ENCODE measurements at regions not wholly inside any gene's neighbourhood (a gene's known extent, or its start where the extent isn't known, plus 50 kb on each side); places are given as distances from the start of the nearest gene placed in this dataset.

GRCh38 chr1:29835874-29836273 is 599.6 kb downstream of the PTPRU start:
- H3K4me3 Mint-ChIP-seq = no peak overlapping the region
- DNase-seq = no peak
- H3K36me3 Mint-ChIP-seq = no peaks in the 10 kb centered on the region
- H3K9me3 Mint-ChIP-seq = no peaks in the 10 kb centered on the region
- no peak overlapping the region for H3K27ac Mint-ChIP-seq
- H3K4me1 Mint-ChIP-seq = no peaks in the 10 kb centered on the region
- H3K27me3 Mint-ChIP-seq (ENCODE audit: low read depth in 3 of 3) = peaks cover 0 to 8% (median 2%) of the 10 kb centered on the region in 3 donors

DNA sequence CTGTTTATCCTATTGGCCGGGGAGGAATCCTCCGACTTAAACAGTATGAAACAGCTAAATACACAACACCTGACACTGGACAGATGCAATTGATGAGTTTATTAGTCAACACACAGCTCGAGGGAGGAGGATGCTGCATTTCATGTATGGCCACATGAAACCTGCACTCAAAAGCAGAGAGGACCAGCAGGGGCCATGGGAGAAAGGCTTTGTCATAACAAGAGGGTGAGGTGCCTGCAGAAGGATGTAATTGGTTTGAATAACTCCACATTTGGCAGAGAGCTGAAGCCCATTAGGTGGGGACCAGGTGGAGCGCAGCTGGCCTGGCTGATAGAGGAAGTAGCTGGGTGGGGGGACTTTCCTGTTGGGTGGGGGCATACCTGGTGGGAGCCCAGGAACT is 599.1 kb downstream of the PTPRU start:
- DNase-seq = no peak
- no peaks in the 10 kb centered on the region for H3K36me3 Mint-ChIP-seq
- H3K4me3 Mint-ChIP-seq = no peak overlapping the region
- peaks cover 0 to 5% (median 2%) of the 10 kb centered on the region in 3 donors for H3K27me3 Mint-ChIP-seq (ENCODE audit: low read depth in 3 of 3)
- H3K27ac Mint-ChIP-seq = no peak overlapping the region
- no peaks in the 10 kb centered on the region for H3K4me1 Mint-ChIP-seq
- no peaks in the 10 kb centered on the region for H3K9me3 Mint-ChIP-seq

DNA sequence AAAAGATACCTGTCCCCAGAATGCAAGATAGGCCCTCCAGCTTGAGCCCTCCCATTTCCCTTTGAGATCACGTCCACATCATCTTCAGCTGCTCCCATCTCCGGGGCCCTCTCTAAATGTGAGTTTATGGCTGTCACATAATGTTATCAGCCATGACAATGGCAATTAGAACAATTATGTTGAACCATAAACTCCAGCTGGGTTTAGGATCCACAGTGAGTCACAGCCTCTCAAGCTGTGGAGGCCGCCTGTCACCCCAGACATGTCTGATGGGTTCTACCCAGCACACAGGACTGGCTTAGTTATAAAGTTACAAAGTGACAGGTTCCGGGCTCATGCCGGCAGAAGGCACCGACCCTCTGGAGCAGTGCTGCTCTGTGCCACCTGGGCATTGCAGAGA is 597.3 kb downstream of the PTPRU start:
- Mint-ChIP-seq H3K27me3 (ENCODE audit: low read depth in 3 of 3) (peaks cover 0 to 4% (median 3%) of the 10 kb centered on the region in 3 donors), H3K36me3 (no peaks in the 10 kb centered on the region), H3K4me1 (no peaks in the 10 kb centered on the region), H3K9me3 (no peaks in the 10 kb centered on the region), H3K27ac (no peak overlapping the region), H3K4me3 (no peak overlapping the region)
- DNase-seq = no peak

DNA sequence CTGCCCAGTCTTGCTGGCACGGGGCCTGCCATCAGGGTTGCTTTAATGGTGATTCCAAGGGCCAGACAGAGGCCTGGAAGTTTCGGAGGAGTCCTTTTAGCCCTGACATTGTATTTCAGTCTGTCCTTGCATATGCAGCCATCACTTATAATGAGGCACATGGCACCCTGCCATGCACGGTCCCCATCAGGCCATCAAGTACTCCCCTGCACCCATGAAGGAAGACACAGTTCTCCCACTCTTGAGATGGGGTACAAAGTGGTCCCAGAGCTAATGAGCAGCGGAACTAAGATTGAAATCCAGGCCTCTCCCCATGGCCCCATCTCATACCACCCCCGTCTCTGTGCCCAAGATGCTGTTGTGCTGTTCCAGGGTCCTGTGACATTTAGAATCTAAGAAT is 596.6 kb downstream of the PTPRU start:
- no peaks in the 10 kb centered on the region for H3K36me3 Mint-ChIP-seq
- H3K27ac Mint-ChIP-seq = no peak overlapping the region
- H3K9me3 Mint-ChIP-seq = no peaks in the 10 kb centered on the region
- H3K27me3 Mint-ChIP-seq (ENCODE audit: low read depth in 3 of 3) = peaks cover 0 to 4% (median 3%) of the 10 kb centered on the region in 3 donors
- H3K4me1 Mint-ChIP-seq = no peaks in the 10 kb centered on the region
- H3K4me3 Mint-ChIP-seq = no peak overlapping the region
- no peak for DNase-seq

DNA sequence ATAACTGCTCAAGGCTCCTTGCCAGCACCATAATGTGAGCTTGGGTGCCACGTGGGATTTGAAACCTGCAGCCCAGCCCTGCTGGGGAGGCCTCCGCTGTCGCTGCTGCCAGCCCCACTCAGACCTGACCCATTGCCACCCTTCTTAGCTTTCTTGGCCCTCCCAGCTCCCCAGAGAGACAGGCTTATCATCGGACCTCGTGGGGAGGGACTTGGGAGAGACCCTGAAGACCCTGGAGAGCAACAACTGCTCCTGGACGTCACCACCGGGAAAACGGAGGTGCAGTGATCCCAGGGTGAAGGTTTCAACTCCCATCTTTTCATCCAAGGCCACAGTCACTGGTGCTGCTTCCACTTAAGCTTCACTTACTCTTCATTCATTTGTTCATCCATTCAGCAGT is 596.1 kb downstream of the PTPRU start:
- Mint-ChIP-seq H3K27me3 (ENCODE audit: low read depth in 3 of 3) (peaks cover 1 to 4% (median 3%) of the 10 kb centered on the region in 3 donors), H3K4me1 (no peaks in the 10 kb centered on the region), H3K4me3 (no peak overlapping the region), H3K27ac (no peak overlapping the region), H3K9me3 (no peaks in the 10 kb centered on the region), H3K36me3 (no peaks in the 10 kb centered on the region)
- no peak for DNase-seq

DNA sequence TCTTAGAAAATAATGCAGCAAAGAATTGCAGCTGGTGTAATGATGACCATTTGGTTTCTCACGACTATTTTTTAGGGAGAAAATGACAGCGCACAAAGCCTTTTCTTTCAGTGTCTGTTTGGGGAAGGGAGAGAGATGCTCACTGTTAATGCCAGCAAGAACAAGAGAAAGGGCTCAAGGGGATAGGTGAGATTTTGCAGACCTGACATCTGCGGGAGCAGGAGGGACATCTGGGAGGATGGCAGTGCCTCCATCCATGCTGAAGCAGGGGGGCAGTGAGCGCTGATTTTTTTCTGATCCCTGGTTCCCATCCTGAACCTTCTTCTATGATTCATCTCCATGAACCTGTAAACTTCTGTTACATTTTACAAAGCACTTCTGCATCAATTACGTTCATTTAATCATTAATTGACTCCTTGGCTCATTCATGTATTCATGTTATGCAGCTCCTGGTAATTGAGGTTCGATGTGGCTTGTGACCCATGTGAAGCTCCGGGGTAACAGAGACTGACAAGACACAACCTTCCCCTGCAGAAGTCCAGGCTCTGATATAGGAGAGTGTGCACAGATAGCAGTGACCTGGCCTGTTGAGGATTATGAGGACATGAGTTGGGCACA is 595.3 kb downstream of the PTPRU start:
- Mint-ChIP-seq H3K27me3 (ENCODE audit: low read depth in 3 of 3) (peaks cover 1 to 3% (median 1%) of the 10 kb centered on the region in 3 donors), H3K27ac (no peak overlapping the region), H3K36me3 (no peaks in the 10 kb centered on the region), H3K9me3 (no peaks in the 10 kb centered on the region), H3K4me1 (no peaks in the 10 kb centered on the region), H3K4me3 (no peak overlapping the region)
- no peak for DNase-seq

GRCh38 chr1:29830916-29831315 is 594.6 kb downstream of the PTPRU start:
- Mint-ChIP-seq H3K4me3 (no peak overlapping the region), H3K4me1 (no peaks in the 10 kb centered on the region), H3K9me3 (no peaks in the 10 kb centered on the region), H3K27ac (no peak overlapping the region), H3K36me3 (no peaks in the 10 kb centered on the region), H3K27me3 (ENCODE audit: low read depth in 3 of 3) (peaks cover 1 to 3% (median 1%) of the 10 kb centered on the region in 3 donors)
- DNase-seq = no peak

GRCh38 chr1:29830383-29830782 is 594.1 kb downstream of the PTPRU start:
- Mint-ChIP-seq H3K4me1 (no peaks in the 10 kb centered on the region), H3K4me3 (no peak overlapping the region), H3K9me3 (no peaks in the 10 kb centered on the region), H3K27ac (no peak overlapping the region), H3K36me3 (no peaks in the 10 kb centered on the region), H3K27me3 (ENCODE audit: low read depth in 3 of 3) (peaks cover 1 to 3% (median 1%) of the 10 kb centered on the region in 3 donors)
- no peak for DNase-seq

- no peaks in the 10 kb centered on the region for H3K4me1 Mint-ChIP-seq
- H3K27ac Mint-ChIP-seq = no peak overlapping the region
- H3K4me3 Mint-ChIP-seq = no peak overlapping the region
- H3K36me3 Mint-ChIP-seq = no peaks in the 10 kb centered on the region
- no peaks in the 10 kb centered on the region for H3K9me3 Mint-ChIP-seq
- H3K27me3 Mint-ChIP-seq (ENCODE audit: low read depth in 3 of 3) = peaks cover 1% of the 10 kb centered on the region in 3 donors
- DNase-seq = no peak
Measured at GRCh38 chr1:29829448-29830344, 593.4 kb downstream of the PTPRU start.

DNA sequence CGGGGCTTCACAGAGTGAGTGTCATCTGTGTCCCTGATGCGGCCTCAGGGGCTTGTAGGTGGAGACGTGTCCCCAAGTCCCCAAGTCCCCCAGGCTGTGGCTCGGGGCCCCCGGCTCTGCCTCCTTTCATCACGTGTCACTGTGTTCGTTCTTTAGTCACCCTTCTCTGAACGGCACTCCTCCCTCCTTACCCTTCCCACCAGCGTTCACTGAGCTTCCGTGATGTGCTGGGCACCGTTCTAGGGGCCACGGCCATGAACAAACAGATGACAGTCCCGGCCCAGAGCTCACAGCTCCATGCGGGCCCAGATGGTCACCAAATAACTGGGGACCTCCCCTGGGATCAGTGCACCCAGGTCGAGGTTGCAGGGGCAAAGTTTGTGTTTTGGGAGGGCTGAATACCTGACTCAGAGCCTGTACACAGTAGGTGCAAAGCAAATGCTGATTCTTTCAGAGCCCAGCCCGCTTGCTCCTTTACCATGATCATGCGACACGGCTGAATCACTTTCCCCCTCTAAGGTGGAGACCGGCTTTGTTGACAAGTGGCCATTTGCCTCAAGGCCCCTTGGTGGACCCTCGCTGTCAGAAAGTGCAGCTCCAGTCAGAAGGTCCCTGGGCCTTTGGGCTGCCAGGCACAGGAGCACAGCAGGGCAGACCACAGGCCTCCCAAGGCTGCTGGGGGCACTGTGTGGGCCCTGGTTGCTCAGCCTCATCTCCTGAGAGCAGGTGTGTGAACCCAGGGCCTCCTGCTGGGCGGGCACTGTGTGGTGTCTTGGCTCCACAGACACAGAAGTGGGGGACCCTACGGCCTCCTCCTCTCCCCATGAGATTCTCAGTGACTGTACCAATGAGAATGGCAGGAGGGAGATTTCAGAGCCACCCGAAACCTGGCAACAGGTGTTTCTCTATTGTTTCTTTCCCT is 592.5 kb downstream of the PTPRU start:
- peaks cover 0 to 1% (median 1%) of the 10 kb centered on the region in 3 donors for H3K27me3 Mint-ChIP-seq (ENCODE audit: low read depth in 3 of 3)
- no peak for DNase-seq
- no peak overlapping the region for H3K4me3 Mint-ChIP-seq
- no peaks in the 10 kb centered on the region for H3K9me3 Mint-ChIP-seq
- no peaks in the 10 kb centered on the region for H3K36me3 Mint-ChIP-seq
- no peaks in the 10 kb centered on the region for H3K4me1 Mint-ChIP-seq
- no peak overlapping the region for H3K27ac Mint-ChIP-seq

GRCh38 chr1:29827801-29828525 is 591.6 kb downstream of the PTPRU start:
- Mint-ChIP-seq H3K9me3 (no peaks in the 10 kb centered on the region), H3K4me1 (no peaks in the 10 kb centered on the region), H3K4me3 (no peak overlapping the region), H3K36me3 (no peaks in the 10 kb centered on the region), H3K27me3 (ENCODE audit: low read depth in 3 of 3) (peaks cover 0 to 1% (median 1%) of the 10 kb centered on the region in 3 donors), H3K27ac (no peak overlapping the region)
- DNase-seq = no peak

GRCh38 chr1:29827237-29827750 is 591.0 kb downstream of the PTPRU start:
- H3K4me1 Mint-ChIP-seq = no peaks in the 10 kb centered on the region
- no peak for DNase-seq
- no peak overlapping the region for H3K4me3 Mint-ChIP-seq
- H3K9me3 Mint-ChIP-seq = no peaks in the 10 kb centered on the region
- peaks cover 0 to 1% (median 1%) of the 10 kb centered on the region in 3 donors for H3K27me3 Mint-ChIP-seq (ENCODE audit: low read depth in 3 of 3)
- H3K36me3 Mint-ChIP-seq = no peaks in the 10 kb centered on the region
- H3K27ac Mint-ChIP-seq = no peak overlapping the region

DNA sequence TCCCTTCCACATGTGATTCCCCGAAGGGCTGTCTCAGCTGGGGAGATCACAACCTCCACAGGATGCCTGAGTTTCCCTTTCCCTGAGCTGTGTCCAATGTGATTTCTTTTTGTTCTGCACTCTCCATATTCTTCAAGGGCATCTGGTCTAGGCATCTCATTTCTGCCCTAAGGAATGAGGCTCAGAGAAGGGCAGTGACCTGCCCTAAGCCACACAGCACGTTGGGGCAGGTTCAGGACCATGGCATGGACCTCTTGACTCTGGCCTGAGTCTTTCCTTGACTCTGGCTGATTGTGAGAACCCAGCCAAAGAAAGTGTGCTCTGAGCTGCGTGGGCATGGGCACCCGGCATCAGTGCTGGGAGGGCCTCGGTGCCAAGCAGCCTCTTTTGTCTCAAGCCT is 590.3 kb downstream of the PTPRU start:
- Mint-ChIP-seq H3K36me3 (no peaks in the 10 kb centered on the region), H3K4me1 (no peaks in the 10 kb centered on the region), H3K27me3 (ENCODE audit: low read depth in 3 of 3) (peaks cover 0 to 1% (median 1%) of the 10 kb centered on the region in 3 donors), H3K4me3 (no peak overlapping the region), H3K9me3 (no peaks in the 10 kb centered on the region), H3K27ac (no peak overlapping the region)
- no peak for DNase-seq

Data from immature natural killer cell (primary cell).